OCI-LY1 (cell line): ENCODE measurements at regions not wholly inside any gene's neighbourhood (a gene's known extent, or its start where the extent isn't known, plus 50 kb on each side); places are given as distances from the start of the nearest gene placed in this dataset.

ENCODE experiments used
- CTCF ChIP-seq: fragments of 200-600 bp; sonication (generic), shearing (Covaris generic); IDR thresholded peaks from 2 replicates; pipeline ENCODE4 v1.5.1; 2017; ENCODE audit warnings: mild to moderate bottlenecking, antibody characterized with exemption, low read length, moderate library complexity, mixed read lengths
- EZH2 ChIP-seq: fragments of 200-600 bp; sonication (generic), shearing (Covaris generic); IDR thresholded peaks from 2 replicates; pipeline ENCODE4 v1.8.0; 2017; ENCODE audit warnings: borderline replicate concordance, mixed run types, mild to moderate bottlenecking, antibody characterized with exemption, low read length, moderate library complexity, mixed read lengths

GRCh38 chr4:86544310-86544966 lies 49.7 kb upstream of the PTPN13 start:
- TF ChIP-seq CTCF (no peak), EZH2 (no peak)
